Type B pancreatic cell (in vitro differentiated cells): ENCODE measurements at regions not wholly inside any gene's neighbourhood (a gene's known extent, or its start where the extent isn't known, plus 50 kb on each side); places are given as distances from the start of the nearest gene placed in this dataset.

Source experiments
- DNase-seq: peaks from one replicate; pipeline ENCODE4 v3.0.0; 2021; ENCODE audit warnings: mixed read lengths; ENCODE audit not compliant: unreplicated experiment; ENCODE audit errors: extremely low spot score
- H3K27ac Mint-ChIP-seq: 2 replicates; pipeline ENCODE4 v1.8.0; 2021; ENCODE audit warnings: mild to moderate bottlenecking, mixed read lengths
- H3K27me3 Mint-ChIP-seq: 2 replicates; pipeline ENCODE4 v1.8.0; 2021; ENCODE audit warnings: mixed read lengths
- H3K36me3 Mint-ChIP-seq: 2 replicates; pipeline ENCODE4 v1.8.0; 2021; ENCODE audit warnings: mixed read lengths
- H3K4me1 Mint-ChIP-seq: one replicate; pipeline ENCODE4 v1.8.0; 2021; ENCODE audit warnings: mixed read lengths; ENCODE audit not compliant: unreplicated experiment
- H3K4me3 Mint-ChIP-seq: 2 replicates; pipeline ENCODE4 v1.8.0; 2021; ENCODE audit warnings: mild to moderate bottlenecking, mixed read lengths
- H3K9me3 Mint-ChIP-seq: 2 replicates; pipeline ENCODE4 v1.8.0; 2021; ENCODE audit warnings: mixed read lengths
- TF ChIP-seq, protein P1 (sequence below): fragments of 200-600 bp; sonication (generic); conservative IDR thresholded peaks from 2 replicates; pipeline ENCODE4 v1.5.0; 2021; ENCODE audit warnings: antibody characterized with exemption, mild to moderate bottlenecking

GRCh38 chr5:93249651-93250289, 331.2 kb downstream of the NR2F1-AS1 start:
- Mint-ChIP-seq H3K4me1 (peaks cover 30% of the 10 kb centered on the region), H3K27ac (no peak overlapping the region), H3K27me3 (peaks cover 15% of the 10 kb centered on the region), H3K4me3 (peak overlapping the region; percentile 44), H3K36me3 (no peaks in the 10 kb centered on the region), H3K9me3 (no peaks in the 10 kb centered on the region)
- DNase-seq: no peak
- TF ChIP-seq, protein P1, sequence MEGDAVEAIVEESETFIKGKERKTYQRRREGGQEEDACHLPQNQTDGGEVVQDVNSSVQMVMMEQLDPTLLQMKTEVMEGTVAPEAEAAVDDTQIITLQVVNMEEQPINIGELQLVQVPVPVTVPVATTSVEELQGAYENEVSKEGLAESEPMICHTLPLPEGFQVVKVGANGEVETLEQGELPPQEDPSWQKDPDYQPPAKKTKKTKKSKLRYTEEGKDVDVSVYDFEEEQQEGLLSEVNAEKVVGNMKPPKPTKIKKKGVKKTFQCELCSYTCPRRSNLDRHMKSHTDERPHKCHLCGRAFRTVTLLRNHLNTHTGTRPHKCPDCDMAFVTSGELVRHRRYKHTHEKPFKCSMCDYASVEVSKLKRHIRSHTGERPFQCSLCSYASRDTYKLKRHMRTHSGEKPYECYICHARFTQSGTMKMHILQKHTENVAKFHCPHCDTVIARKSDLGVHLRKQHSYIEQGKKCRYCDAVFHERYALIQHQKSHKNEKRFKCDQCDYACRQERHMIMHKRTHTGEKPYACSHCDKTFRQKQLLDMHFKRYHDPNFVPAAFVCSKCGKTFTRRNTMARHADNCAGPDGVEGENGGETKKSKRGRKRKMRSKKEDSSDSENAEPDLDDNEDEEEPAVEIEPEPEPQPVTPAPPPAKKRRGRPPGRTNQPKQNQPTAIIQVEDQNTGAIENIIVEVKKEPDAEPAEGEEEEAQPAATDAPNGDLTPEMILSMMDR: no peak

- TF ChIP-seq, protein P1: no peak
- no peak overlapping the region for H3K4me3 Mint-ChIP-seq
- H3K27me3 Mint-ChIP-seq: peaks cover 13% of the 10 kb centered on the region
- DNase-seq: no peak
- H3K9me3 Mint-ChIP-seq: no peaks in the 10 kb centered on the region
- no peaks in the 10 kb centered on the region for H3K36me3 Mint-ChIP-seq
- peaks cover 37% of the 10 kb centered on the region for H3K4me1 Mint-ChIP-seq
- no peak overlapping the region for H3K27ac Mint-ChIP-seq
Measured at GRCh38 chr5:93247105-93247504, 333.9 kb downstream of the NR2F1-AS1 start.

DNA sequence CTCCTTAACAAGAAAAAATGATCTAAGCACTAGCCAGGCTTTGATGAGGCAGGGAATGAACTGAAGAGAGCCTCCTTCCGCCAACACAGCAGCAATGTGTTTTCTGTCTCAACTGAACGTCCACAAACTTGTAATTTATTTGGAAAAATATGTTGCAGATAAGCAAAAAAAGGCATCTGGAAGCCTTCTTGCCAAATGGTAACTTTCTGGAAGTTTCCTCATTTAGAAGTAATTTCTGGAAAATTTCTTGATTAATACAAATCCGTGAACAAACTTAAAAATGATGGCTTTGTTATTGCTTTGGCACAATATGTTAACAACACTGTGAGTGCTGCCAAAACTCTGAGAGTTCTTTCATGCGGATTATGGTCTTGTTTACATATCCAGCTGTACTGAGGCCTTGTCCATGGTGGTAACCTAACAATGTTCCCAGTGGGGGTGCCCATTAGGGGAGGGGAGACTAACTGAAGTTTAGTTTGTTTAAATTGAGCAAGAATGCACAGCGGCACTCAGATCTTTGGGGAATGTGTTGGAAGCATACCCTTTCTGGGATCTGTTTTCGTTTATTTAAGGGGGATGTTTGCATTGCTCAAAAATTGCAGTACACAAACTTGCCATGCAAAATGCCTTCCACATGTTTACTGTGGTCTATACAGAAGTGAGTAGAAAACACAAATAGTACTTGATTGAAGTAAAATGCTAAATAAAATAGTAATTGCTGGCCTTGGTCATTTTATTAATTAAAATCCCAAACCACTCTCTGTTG, 334.7 kb downstream of the NR2F1-AS1 start:
- Mint-ChIP-seq H3K27me3 (peaks cover 8% of the 10 kb centered on the region), H3K4me3 (peak overlapping the region; percentile 24), H3K9me3 (no peaks in the 10 kb centered on the region), H3K36me3 (no peaks in the 10 kb centered on the region), H3K4me1 (peaks cover 44% of the 10 kb centered on the region), H3K27ac (peak overlapping the region; percentile 8)
- TF ChIP-seq, protein P1: no peak
- DNase-seq: no peak

DNA sequence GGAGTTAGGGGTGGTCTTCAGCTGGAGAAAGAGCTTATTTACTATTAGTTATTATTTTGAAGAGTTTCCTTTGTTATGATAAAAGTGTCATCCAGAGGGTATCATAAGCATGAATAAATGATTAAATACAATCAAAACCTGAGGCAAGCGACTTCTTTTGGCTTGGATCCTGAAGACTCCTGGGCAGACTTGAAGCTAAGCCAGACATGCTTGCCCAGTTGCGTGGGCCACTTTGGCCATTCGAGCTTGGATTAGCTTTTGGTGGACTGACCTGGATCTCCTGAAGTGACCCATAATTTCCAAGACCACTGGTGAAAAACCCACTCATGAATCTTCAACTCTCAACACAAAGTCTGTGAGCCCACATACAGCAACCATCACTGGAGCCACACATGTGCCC, 335.8 kb downstream of the NR2F1-AS1 start:
- TF ChIP-seq, protein P1: no peak
- Mint-ChIP-seq H3K27me3 (peaks cover 8% of the 10 kb centered on the region), H3K27ac (no peak overlapping the region), H3K4me3 (no peak overlapping the region), H3K4me1 (peaks cover 44% of the 10 kb centered on the region), H3K9me3 (no peaks in the 10 kb centered on the region), H3K36me3 (no peaks in the 10 kb centered on the region)
- DNase-seq: no peak

DNA sequence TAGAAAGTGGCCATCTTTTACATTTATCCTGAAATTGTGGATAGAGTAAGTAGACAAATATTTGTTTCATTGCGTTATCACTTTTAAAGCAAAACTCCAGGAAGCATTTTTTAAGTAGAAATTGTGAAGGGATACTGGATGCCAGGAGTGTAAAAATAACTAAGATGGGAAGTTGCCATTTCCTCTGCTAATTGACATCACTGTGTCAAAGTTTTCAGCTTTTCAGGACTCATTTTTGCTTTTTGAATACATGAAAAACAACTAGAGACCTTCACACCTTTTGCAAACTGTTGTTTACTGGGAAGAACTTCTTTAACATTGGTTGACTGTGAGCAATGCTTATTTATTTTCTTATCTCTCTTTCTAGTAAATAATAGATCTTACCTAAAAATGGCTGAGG, 337.5 kb downstream of the NR2F1-AS1 start:
- TF ChIP-seq, protein P1: no peak

More for the DNA sequence above, 337.5 kb downstream of the NR2F1-AS1 start:
- Mint-ChIP-seq H3K27me3 (peaks cover 13% of the 10 kb centered on the region), H3K4me1 (peaks cover 32% of the 10 kb centered on the region), H3K27ac (no peak overlapping the region), H3K9me3 (no peaks in the 10 kb centered on the region), H3K4me3 (no peak overlapping the region), H3K36me3 (no peaks in the 10 kb centered on the region)
- no peak for DNase-seq
